ENCODE measurements at regions not wholly inside any gene's neighbourhood (a gene's known extent, or its start where the extent isn't known, plus 50 kb on each side); places are given as distances from the start of the nearest gene placed in this dataset.

GRCh38 chr10:94260455-94260854, 102.3 kb downstream of the NOC3L start:
- Histone ChIP-seq H3K36me3 (ENCODE audit: control insufficient read depth in 5 of 5, insufficient read depth in 5 of 5, low read length in 5 of 5) (peaks cover 0 to 4% (median 2%) of the 10 kb centered on the region in 5 donors), H3K4me1 (ENCODE audit: control insufficient read depth in 5 of 5, insufficient read depth in 5 of 5, low read length in 5 of 5) (no peaks in the 10 kb centered on the region), H3K27ac (ENCODE audit: low read depth, low read length) (no peak overlapping the region), H3K9ac (ENCODE audit: low read length in 5 of 5) (no peak overlapping the region), H3K4me3 (ENCODE audit: low read depth in 1 of 5, low read length in 5 of 5) (no peak overlapping the region), H3K27me3 (ENCODE audit: control insufficient read depth in 5 of 5, insufficient read depth in 4 of 5, low read length in 5 of 5) (no peaks in the 10 kb centered on the region), H3K9me3 (ENCODE audit: control insufficient read depth in 5 of 5, low read length in 5 of 5) (no peaks in the 10 kb centered on the region)

DNA sequence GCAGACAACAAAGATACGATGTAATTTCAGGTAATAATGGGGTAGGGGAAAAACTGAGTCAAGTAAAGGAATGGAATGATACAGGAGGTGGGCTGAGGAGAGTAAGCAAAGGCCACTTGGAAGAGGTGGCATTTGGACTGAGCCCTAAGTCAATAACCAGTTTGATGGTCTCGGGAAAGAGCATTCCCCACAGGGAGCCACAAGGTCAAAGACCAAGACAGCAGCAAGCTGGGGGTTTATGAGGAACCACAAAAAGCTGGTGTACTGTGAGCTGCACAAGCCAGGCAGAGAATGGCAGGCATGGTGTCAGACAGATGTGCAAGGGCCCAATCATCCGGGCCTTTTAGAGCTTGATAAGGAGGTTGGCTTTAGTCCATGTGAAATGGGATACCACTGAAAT, 98.7 kb downstream of the NOC3L start:
- Histone ChIP-seq H3K4me1 (ENCODE audit: control insufficient read depth in 5 of 5, insufficient read depth in 5 of 5, low read length in 5 of 5) (no peaks in the 10 kb centered on the region), H3K4me3 (ENCODE audit: low read depth in 1 of 5, low read length in 5 of 5) (no peak overlapping the region), H3K9me3 (ENCODE audit: control insufficient read depth in 5 of 5, low read length in 5 of 5) (no peaks in the 10 kb centered on the region), H3K36me3 (ENCODE audit: control insufficient read depth in 5 of 5, insufficient read depth in 5 of 5, low read length in 5 of 5) (peaks cover 0 to 5% (median 4%) of the 10 kb centered on the region in 5 donors), H3K27ac (ENCODE audit: low read depth, low read length) (no peak overlapping the region), H3K9ac (ENCODE audit: low read length in 5 of 5) (no peak overlapping the region), H3K27me3 (ENCODE audit: control insufficient read depth in 5 of 5, insufficient read depth in 4 of 5, low read length in 5 of 5) (no peaks in the 10 kb centered on the region)

GRCh38 chr10:94266091-94266490, 96.6 kb downstream of the NOC3L start:
- H3K27ac ChIP-seq (ENCODE audit: low read depth, low read length), result no peak overlapping the region
- H3K9me3 ChIP-seq (ENCODE audit: control insufficient read depth in 5 of 5, low read length in 5 of 5), result no peaks in the 10 kb centered on the region
- no peak overlapping the region for H3K9ac ChIP-seq (ENCODE audit: low read length in 5 of 5)
- H3K27me3 ChIP-seq (ENCODE audit: control insufficient read depth in 5 of 5, insufficient read depth in 4 of 5, low read length in 5 of 5), result no peaks in the 10 kb centered on the region
- H3K36me3 ChIP-seq (ENCODE audit: control insufficient read depth in 5 of 5, insufficient read depth in 5 of 5, low read length in 5 of 5), result peaks cover 0 to 9% (median 5%) of the 10 kb centered on the region in 5 donors
- H3K4me1 ChIP-seq (ENCODE audit: control insufficient read depth in 5 of 5, insufficient read depth in 5 of 5, low read length in 5 of 5), result no peaks in the 10 kb centered on the region
- no peak overlapping the region for H3K4me3 ChIP-seq (ENCODE audit: low read depth in 1 of 5, low read length in 5 of 5)

- peaks cover 0 to 9% (median 2%) of the 10 kb centered on the region in 5 donors for H3K36me3 ChIP-seq (ENCODE audit: control insufficient read depth in 5 of 5, insufficient read depth in 5 of 5, low read length in 5 of 5)
- no peaks in the 10 kb centered on the region for H3K4me1 ChIP-seq (ENCODE audit: control insufficient read depth in 5 of 5, insufficient read depth in 5 of 5, low read length in 5 of 5)
Measured at GRCh38 chr10:94268652-94269051, 94.1 kb downstream of the NOC3L start.

GRCh38 chr10:94274142-94274787, 88.5 kb downstream of the NOC3L start:
- H3K4me1 ChIP-seq (ENCODE audit: control insufficient read depth in 5 of 5, insufficient read depth in 5 of 5, low read length in 5 of 5), result peaks cover 0 to 13% (median 9%) of the 10 kb centered on the region in 5 donors
- no peak overlapping the region for H3K27ac ChIP-seq (ENCODE audit: low read depth, low read length)
- H3K4me3 ChIP-seq (ENCODE audit: low read depth in 1 of 5, low read length in 5 of 5), result no peak overlapping the region
- no peaks in the 10 kb centered on the region for H3K27me3 ChIP-seq (ENCODE audit: control insufficient read depth in 5 of 5, insufficient read depth in 4 of 5, low read length in 5 of 5)
- no peaks in the 10 kb centered on the region for H3K9me3 ChIP-seq (ENCODE audit: control insufficient read depth in 5 of 5, low read length in 5 of 5)
- H3K9ac ChIP-seq (ENCODE audit: low read length in 5 of 5), result no peak overlapping the region
- peaks cover 0 to 4% (median 3%) of the 10 kb centered on the region in 5 donors for H3K36me3 ChIP-seq (ENCODE audit: control insufficient read depth in 5 of 5, insufficient read depth in 5 of 5, low read length in 5 of 5)

More at GRCh38 chr10:94268652-94269051, 94.1 kb downstream of the NOC3L start:
- no peak overlapping the region for H3K27ac ChIP-seq (ENCODE audit: low read depth, low read length)
- H3K9ac ChIP-seq (ENCODE audit: low read length in 5 of 5), result no peak overlapping the region
- H3K4me3 ChIP-seq (ENCODE audit: low read depth in 1 of 5, low read length in 5 of 5), result no peak overlapping the region
- no peaks in the 10 kb centered on the region for H3K9me3 ChIP-seq (ENCODE audit: control insufficient read depth in 5 of 5, low read length in 5 of 5)
- no peaks in the 10 kb centered on the region for H3K27me3 ChIP-seq (ENCODE audit: control insufficient read depth in 5 of 5, insufficient read depth in 4 of 5, low read length in 5 of 5)

DNA sequence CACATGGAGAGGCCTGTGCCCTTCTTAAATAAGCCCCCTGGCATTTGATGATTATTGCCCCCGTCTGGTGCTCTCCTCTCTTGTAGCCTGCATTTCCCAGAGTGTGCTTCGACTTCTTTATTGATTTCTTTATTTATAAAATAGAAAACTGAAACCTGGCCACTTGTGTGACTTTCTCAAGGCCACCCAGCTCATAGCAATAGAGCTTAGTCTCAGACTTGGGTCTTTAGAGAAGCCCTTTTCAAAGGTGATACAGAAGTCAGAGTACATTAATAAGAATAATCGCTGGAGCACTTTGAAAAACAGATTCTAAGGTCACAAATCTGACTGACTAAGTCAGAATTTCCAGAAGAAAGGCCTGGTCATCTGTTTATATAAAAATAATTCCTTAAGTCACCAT, 86.6 kb downstream of the NOC3L start:
- Histone ChIP-seq H3K27ac (ENCODE audit: low read depth, low read length) (no peak overlapping the region), H3K27me3 (ENCODE audit: control insufficient read depth in 5 of 5, insufficient read depth in 4 of 5, low read length in 5 of 5) (no peaks in the 10 kb centered on the region), H3K36me3 (ENCODE audit: control insufficient read depth in 5 of 5, insufficient read depth in 5 of 5, low read length in 5 of 5) (peaks cover 0 to 4% (median 0%) of the 10 kb centered on the region in 5 donors), H3K9ac (ENCODE audit: low read length in 5 of 5) (no peak overlapping the region), H3K4me3 (ENCODE audit: low read depth in 1 of 5, low read length in 5 of 5) (no peak overlapping the region), H3K9me3 (ENCODE audit: control insufficient read depth in 5 of 5, low read length in 5 of 5) (no peaks in the 10 kb centered on the region), H3K4me1 (ENCODE audit: control insufficient read depth in 5 of 5, insufficient read depth in 5 of 5, low read length in 5 of 5) (peaks cover 0 to 17% (median 9%) of the 10 kb centered on the region in 5 donors)

DNA sequence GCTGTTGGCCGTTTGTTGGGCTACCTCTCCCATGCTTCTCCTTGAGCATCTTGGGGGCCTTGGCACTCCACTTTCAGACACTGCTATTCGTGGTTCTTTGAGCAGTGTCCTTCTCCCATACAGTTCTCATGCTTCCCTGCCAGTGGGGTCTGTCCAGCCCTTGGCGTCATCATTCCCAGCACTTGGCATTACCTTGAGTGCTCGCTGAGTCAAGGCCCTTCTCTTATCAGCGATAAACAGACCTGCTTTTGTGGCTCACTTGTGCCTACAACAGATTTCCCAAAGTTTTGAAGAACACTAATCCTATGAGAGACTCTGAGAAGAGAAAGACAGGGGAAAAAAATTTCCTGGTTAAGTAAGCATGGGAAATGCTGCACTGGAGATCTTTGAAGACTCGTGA, 85.3 kb downstream of the NOC3L start:
- no peaks in the 10 kb centered on the region for H3K9me3 ChIP-seq (ENCODE audit: control insufficient read depth in 5 of 5, low read length in 5 of 5)
- H3K9ac ChIP-seq (ENCODE audit: low read length in 5 of 5), result no peak overlapping the region
- no peak overlapping the region for H3K4me3 ChIP-seq (ENCODE audit: low read depth in 1 of 5, low read length in 5 of 5)
- peaks cover 0 to 4% (median 3%) of the 10 kb centered on the region in 5 donors for H3K36me3 ChIP-seq (ENCODE audit: control insufficient read depth in 5 of 5, insufficient read depth in 5 of 5, low read length in 5 of 5)
- no peaks in the 10 kb centered on the region for H3K27me3 ChIP-seq (ENCODE audit: control insufficient read depth in 5 of 5, insufficient read depth in 4 of 5, low read length in 5 of 5)
- H3K4me1 ChIP-seq (ENCODE audit: control insufficient read depth in 5 of 5, insufficient read depth in 5 of 5, low read length in 5 of 5), result peaks cover 0 to 17% (median 9%) of the 10 kb centered on the region in 5 donors
- no peak overlapping the region for H3K27ac ChIP-seq (ENCODE audit: low read depth, low read length)

DNA sequence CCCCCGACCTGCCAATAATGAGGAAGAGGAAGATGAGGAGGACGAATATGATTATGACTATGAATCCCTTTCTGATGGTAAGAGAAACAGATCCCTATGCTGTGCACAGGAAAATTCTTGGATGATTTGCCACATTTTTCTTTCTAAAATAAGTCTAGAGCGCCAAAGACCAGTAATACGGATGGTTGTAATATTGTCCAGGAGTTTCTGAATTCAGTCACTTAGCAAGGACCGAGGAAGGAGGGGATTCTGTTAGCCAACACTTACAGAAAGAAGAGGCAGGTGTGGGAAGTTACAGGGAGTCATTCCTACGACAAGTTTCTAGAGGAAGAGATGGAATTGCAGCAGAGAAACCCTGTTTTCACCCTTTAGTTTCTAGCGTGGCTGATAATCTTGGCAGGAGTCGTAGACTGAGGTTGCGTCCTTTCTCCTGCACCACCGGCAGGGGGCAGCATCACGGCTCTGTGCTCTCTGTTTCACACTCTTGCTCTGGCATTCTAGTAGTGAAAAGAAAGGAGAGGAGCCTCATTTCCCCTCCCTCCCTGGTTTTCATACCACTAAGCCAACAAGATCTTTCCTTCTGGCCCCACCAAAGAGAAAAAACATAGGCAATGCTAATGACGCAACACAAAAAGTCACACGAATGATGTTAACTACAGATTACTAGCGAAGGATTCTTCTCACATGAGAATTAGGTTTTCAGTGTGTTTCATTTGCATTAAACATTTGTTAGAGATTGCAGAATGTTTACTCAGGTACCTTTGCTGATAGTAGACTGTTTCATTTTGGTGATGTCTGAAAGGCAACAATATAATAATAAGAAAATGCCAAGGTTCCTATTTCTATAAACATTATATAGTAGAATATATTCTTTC, 82.7 kb downstream of the NOC3L start:
- Histone ChIP-seq H3K27ac (ENCODE audit: low read depth, low read length) (no peak overlapping the region), H3K27me3 (ENCODE audit: control insufficient read depth in 5 of 5, insufficient read depth in 4 of 5, low read length in 5 of 5) (no peaks in the 10 kb centered on the region), H3K9me3 (ENCODE audit: control insufficient read depth in 5 of 5, low read length in 5 of 5) (no peaks in the 10 kb centered on the region), H3K9ac (ENCODE audit: low read length in 5 of 5) (no peak overlapping the region), H3K4me1 (ENCODE audit: control insufficient read depth in 5 of 5, insufficient read depth in 5 of 5, low read length in 5 of 5) (peaks cover 0 to 7% (median 0%) of the 10 kb centered on the region in 5 donors), H3K4me3 (ENCODE audit: low read depth in 1 of 5, low read length in 5 of 5) (no peak overlapping the region), H3K36me3 (ENCODE audit: control insufficient read depth in 5 of 5, insufficient read depth in 5 of 5, low read length in 5 of 5) (peaks cover 0 to 12% (median 0%) of the 10 kb centered on the region in 5 donors)

DNA sequence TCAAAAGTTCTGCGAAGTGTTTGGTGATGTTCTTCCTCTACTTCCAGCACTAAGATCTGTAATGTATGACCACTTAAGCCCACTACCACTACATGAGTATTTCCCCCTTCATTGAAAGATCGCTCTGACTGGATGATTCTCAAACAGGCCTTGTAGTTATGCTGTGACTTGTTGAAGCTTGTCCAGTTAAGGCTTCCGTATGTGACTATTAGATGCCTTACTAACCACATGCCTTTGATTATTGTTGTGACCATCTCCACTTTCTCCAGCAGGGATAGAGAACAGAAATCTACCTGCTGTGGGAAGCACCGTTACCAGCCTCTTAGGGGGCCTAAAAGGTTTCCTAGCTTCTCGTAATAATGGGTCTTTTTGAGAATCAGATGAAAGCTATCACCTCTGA, 81.1 kb downstream of the NOC3L start:
- Histone ChIP-seq H3K4me3 (ENCODE audit: low read depth in 1 of 5, low read length in 5 of 5) (no peak overlapping the region), H3K27me3 (ENCODE audit: control insufficient read depth in 5 of 5, insufficient read depth in 4 of 5, low read length in 5 of 5) (no peaks in the 10 kb centered on the region), H3K9me3 (ENCODE audit: control insufficient read depth in 5 of 5, low read length in 5 of 5) (no peaks in the 10 kb centered on the region), H3K4me1 (ENCODE audit: control insufficient read depth in 5 of 5, insufficient read depth in 5 of 5, low read length in 5 of 5) (peaks cover 0 to 7% (median 0%) of the 10 kb centered on the region in 5 donors), H3K9ac (ENCODE audit: low read length in 5 of 5) (no peak overlapping the region), H3K36me3 (ENCODE audit: control insufficient read depth in 5 of 5, insufficient read depth in 5 of 5, low read length in 5 of 5) (peaks cover 0 to 12% (median 0%) of the 10 kb centered on the region in 5 donors), H3K27ac (ENCODE audit: low read depth, low read length) (no peak overlapping the region)

- H3K4me3 ChIP-seq (ENCODE audit: low read depth in 1 of 5, low read length in 5 of 5), result no peak overlapping the region
- peaks cover 0 to 7% (median 0%) of the 10 kb centered on the region in 5 donors for H3K4me1 ChIP-seq (ENCODE audit: control insufficient read depth in 5 of 5, insufficient read depth in 5 of 5, low read length in 5 of 5)
- no peak overlapping the region for H3K9ac ChIP-seq (ENCODE audit: low read length in 5 of 5)
- H3K9me3 ChIP-seq (ENCODE audit: control insufficient read depth in 5 of 5, low read length in 5 of 5), result no peaks in the 10 kb centered on the region
- H3K27ac ChIP-seq (ENCODE audit: low read depth, low read length), result no peak overlapping the region
- no peaks in the 10 kb centered on the region for H3K27me3 ChIP-seq (ENCODE audit: control insufficient read depth in 5 of 5, insufficient read depth in 4 of 5, low read length in 5 of 5)
- peaks cover 0 to 12% (median 0%) of the 10 kb centered on the region in 5 donors for H3K36me3 ChIP-seq (ENCODE audit: control insufficient read depth in 5 of 5, insufficient read depth in 5 of 5, low read length in 5 of 5)
Measured at GRCh38 chr10:94282369-94282768, 80.4 kb downstream of the NOC3L start.
